ENCODE measurements at regions not wholly inside any gene's neighbourhood (a gene's known extent, or its start where the extent isn't known, plus 50 kb on each side); places are given as distances from the start of the nearest gene placed in this dataset.

GRCh38 chr5:97877588-97877987 is 694.5 kb upstream of the RIOK2 start:
- TF ChIP-seq, protein P1, sequence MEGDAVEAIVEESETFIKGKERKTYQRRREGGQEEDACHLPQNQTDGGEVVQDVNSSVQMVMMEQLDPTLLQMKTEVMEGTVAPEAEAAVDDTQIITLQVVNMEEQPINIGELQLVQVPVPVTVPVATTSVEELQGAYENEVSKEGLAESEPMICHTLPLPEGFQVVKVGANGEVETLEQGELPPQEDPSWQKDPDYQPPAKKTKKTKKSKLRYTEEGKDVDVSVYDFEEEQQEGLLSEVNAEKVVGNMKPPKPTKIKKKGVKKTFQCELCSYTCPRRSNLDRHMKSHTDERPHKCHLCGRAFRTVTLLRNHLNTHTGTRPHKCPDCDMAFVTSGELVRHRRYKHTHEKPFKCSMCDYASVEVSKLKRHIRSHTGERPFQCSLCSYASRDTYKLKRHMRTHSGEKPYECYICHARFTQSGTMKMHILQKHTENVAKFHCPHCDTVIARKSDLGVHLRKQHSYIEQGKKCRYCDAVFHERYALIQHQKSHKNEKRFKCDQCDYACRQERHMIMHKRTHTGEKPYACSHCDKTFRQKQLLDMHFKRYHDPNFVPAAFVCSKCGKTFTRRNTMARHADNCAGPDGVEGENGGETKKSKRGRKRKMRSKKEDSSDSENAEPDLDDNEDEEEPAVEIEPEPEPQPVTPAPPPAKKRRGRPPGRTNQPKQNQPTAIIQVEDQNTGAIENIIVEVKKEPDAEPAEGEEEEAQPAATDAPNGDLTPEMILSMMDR (IDR thresholded peaks at IDR 0.05): no peak
- Histone ChIP-seq H3K27ac (no peak overlapping the region), H3K36me3 (no peaks in the 10 kb centered on the region), H3K4me3 (no peak overlapping the region), H3K27me3 (ENCODE audit: low read depth) (no peaks in the 10 kb centered on the region), H3K9me3 (no peaks in the 10 kb centered on the region), H3K4me1 (no peaks in the 10 kb centered on the region)
- intact Hi-C loops (cut with DNase I): no loop called here
- DNase-seq: no peak
- no peak for ATAC-seq

- ATAC-seq: no peak
- Histone ChIP-seq H3K36me3 (no peaks in the 10 kb centered on the region), H3K4me3 (no peak overlapping the region), H3K27ac (no peak overlapping the region), H3K9me3 (no peaks in the 10 kb centered on the region), H3K4me1 (no peaks in the 10 kb centered on the region), H3K27me3 (ENCODE audit: low read depth) (no peaks in the 10 kb centered on the region)
- intact Hi-C loops (cut with DNase I): no loop called here
- TF ChIP-seq, protein P1 (IDR thresholded peaks at IDR 0.05): no peak
- DNase-seq: no peak
Measured at GRCh38 chr5:97888439-97888838, 705.4 kb upstream of the RIOK2 start.

DNA sequence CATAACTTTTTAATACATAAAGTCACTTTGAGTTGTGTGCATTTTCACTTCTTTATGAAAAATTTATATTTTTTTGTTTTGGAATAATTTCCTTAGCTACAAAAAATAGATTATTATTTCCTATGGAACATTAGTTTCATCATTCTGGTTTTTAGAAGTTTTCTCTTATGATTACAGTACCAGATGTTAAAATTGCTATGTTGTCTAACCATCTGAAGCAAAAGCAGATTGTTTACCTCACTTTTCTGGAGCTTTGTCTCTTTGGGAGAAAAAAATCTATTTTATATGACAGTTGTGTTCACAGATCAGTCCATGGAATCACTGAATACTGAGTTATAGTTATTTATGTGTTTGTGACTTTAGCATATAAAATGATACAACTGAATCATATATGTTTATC is 708.9 kb upstream of the RIOK2 start:
- H3K4me3 ChIP-seq: no peak overlapping the region
- ATAC-seq: no peak
- TF ChIP-seq, protein P1 (IDR thresholded peaks at IDR 0.05): no peak
- no peaks in the 10 kb centered on the region for H3K27me3 ChIP-seq (ENCODE audit: low read depth)
- H3K4me1 ChIP-seq: no peaks in the 10 kb centered on the region
- H3K36me3 ChIP-seq: no peaks in the 10 kb centered on the region
- intact Hi-C loops (cut with DNase I): no loop called here
- no peak for DNase-seq
- no peaks in the 10 kb centered on the region for H3K9me3 ChIP-seq
- no peak overlapping the region for H3K27ac ChIP-seq

- intact Hi-C loops (cut with DNase I): no loop called here
- DNase-seq (no peak), ATAC-seq (no peak)
- Histone ChIP-seq H3K27ac (no peak overlapping the region), H3K27me3 (ENCODE audit: low read depth) (no peaks in the 10 kb centered on the region), H3K36me3 (no peaks in the 10 kb centered on the region), H3K4me1 (no peaks in the 10 kb centered on the region), H3K4me3 (no peak overlapping the region), H3K9me3 (peaks cover 12% of the 10 kb centered on the region)
- TF ChIP-seq, protein P1 (IDR thresholded peaks at IDR 0.05): no peak
Measured at GRCh38 chr5:97903742-97904141, 720.7 kb upstream of the RIOK2 start.

GRCh38 chr5:97906135-97906534 is 723.1 kb upstream of the RIOK2 start:
- H3K27me3 ChIP-seq (ENCODE audit: low read depth): no peaks in the 10 kb centered on the region
- TF ChIP-seq, protein P1 (IDR thresholded peaks at IDR 0.05): no peak
- H3K4me1 ChIP-seq: no peaks in the 10 kb centered on the region
- intact Hi-C loops (cut with DNase I): no loop called here
- H3K36me3 ChIP-seq: no peaks in the 10 kb centered on the region
- ATAC-seq (no peak), DNase-seq (no peak)
- peaks cover 12% of the 10 kb centered on the region for H3K9me3 ChIP-seq
- H3K27ac ChIP-seq: no peak overlapping the region
- no peak overlapping the region for H3K4me3 ChIP-seq

Data from lower lobe of right lung (tissue), 2 donors.